ENCODE measurements at regions not wholly inside any gene's neighbourhood (a gene's known extent, or its start where the extent isn't known, plus 50 kb on each side); places are given as distances from the start of the nearest gene placed in this dataset.

GRCh38 chr20:12555369-12555768, 453.4 kb upstream of the SPTLC3 start:
- TF ChIP-seq ZNF8 (CRISPR knock-in tag; IDR thresholded peaks at IDR 0.05): no peak
- TF ChIP-seq ZFP30 (CRISPR knock-in tag; IDR thresholded peaks at IDR 0.05): no peak
- TF ChIP-seq ARNTL (CRISPR knock-in tag; IDR thresholded peaks at IDR 0.05; ENCODE audit: borderline replicate concordance, low read depth): no peak
- no peak for TF ChIP-seq OSR1 (CRISPR knock-in tag; IDR thresholded peaks at IDR 0.05)
- no peak for TF ChIP-seq CSRNP3 (CRISPR knock-in tag; IDR thresholded peaks at IDR 0.05)
- no peak for TF ChIP-seq CREB5 (CRISPR knock-in tag; IDR thresholded peaks at IDR 0.05; ENCODE audit: low read depth)
- no peak for TF ChIP-seq RARB (CRISPR knock-in tag; IDR thresholded peaks at IDR 0.05)
- no peak for TF ChIP-seq SNAI2 (CRISPR knock-in tag; IDR thresholded peaks at IDR 0.05)
- no peak for TF ChIP-seq PATZ1 (CRISPR knock-in tag; IDR thresholded peaks at IDR 0.05; ENCODE audit: borderline replicate concordance)
